GM13977 (cell line): ENCODE measurements at regions not wholly inside any gene's neighbourhood (a gene's known extent, or its start where the extent isn't known, plus 50 kb on each side); places are given as distances from the start of the nearest gene placed in this dataset.

Source experiments
- DNase-seq: peaks from one replicate; pipeline ENCODE4 v3.0.0; 2012; ENCODE audit warnings: low spot score
- in situ Hi-C: fragments of 300-500 bp; cut with MboI; formaldehyde crosslinking; loops from one replicate; pipeline ENCODE4 v1.12.0; 2022; ENCODE audit warnings: low sequenced_read_pairs, low pct_unique_long_range_greater_than_20kb, mixed read lengths, inconsistent platforms; ENCODE audit not compliant: unreplicated experiment
- TF ChIP-seq, protein P1 (sequence below): IDR thresholded peaks from 2 replicates; pipeline ENCODE4 v1.5.1; 2012; ENCODE audit warnings: mild to moderate bottlenecking, control low read depth; ENCODE audit not compliant: insufficient read depth; ENCODE audit errors: extremely low read depth, missing control alignments

DNA sequence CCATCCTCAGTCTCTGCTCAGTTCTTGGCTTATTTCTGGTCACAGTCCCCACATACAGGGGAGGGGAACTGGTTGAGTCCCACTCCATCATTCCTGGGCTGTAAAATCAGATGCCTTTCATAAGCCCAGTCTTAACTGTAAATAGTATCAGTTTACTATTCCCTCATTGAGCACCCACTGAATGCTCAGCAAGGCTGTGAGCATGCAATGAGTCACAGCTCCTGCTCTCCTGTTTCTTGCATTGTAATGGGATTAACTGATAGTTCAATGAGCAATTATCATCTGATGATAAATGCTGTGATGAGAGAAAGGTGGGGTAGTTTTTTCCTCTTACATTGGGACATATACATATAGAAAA lies 113.6 kb upstream of the TPM1 start:
- in situ Hi-C loops: no loop called here
- TF ChIP-seq, protein P1, sequence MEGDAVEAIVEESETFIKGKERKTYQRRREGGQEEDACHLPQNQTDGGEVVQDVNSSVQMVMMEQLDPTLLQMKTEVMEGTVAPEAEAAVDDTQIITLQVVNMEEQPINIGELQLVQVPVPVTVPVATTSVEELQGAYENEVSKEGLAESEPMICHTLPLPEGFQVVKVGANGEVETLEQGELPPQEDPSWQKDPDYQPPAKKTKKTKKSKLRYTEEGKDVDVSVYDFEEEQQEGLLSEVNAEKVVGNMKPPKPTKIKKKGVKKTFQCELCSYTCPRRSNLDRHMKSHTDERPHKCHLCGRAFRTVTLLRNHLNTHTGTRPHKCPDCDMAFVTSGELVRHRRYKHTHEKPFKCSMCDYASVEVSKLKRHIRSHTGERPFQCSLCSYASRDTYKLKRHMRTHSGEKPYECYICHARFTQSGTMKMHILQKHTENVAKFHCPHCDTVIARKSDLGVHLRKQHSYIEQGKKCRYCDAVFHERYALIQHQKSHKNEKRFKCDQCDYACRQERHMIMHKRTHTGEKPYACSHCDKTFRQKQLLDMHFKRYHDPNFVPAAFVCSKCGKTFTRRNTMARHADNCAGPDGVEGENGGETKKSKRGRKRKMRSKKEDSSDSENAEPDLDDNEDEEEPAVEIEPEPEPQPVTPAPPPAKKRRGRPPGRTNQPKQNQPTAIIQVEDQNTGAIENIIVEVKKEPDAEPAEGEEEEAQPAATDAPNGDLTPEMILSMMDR: no peak
- no peak for DNase-seq

DNA sequence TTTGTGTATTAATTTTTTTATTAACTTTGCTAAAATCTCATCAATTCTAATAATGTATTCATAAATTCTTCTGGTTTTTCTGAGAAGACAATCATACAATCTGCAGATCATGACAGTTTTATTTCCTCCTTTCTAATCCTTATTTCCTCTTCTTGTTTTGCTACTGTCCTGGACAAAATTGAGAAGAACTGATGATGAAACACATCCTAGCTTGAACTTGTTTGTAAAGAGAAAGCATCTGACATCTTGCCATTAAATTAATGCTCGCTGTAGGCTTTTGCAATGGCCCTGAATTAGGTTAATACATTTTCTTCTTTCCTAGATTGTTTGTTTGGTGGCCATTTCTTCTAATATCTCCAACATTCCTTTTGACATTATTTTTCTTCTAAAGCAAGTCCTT lies 110.9 kb upstream of the TPM1 start:
- DNase-seq: no peak
- in situ Hi-C loops: no loop called here
- TF ChIP-seq, protein P1: no peak

DNA sequence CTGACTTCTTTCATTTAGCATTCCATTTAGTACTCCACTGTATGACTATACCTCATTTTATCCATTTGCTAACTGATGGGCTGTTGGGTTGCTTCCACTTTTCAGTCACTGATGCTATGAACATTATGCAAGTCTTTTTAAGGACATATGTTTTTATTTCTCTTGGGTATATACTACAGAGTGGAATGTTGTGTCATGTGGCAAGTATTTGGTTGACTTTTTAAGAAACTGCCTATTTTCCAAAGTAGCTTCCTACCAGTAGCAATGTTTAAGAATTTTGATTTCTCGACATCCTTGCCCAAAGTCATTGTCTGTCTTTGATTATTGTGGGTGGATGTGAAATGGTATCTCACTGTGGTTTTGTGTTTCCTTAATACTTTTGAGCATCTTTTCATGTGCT lies 110.1 kb upstream of the TPM1 start:
- in situ Hi-C loops: no loop called here
- no peak for DNase-seq
- TF ChIP-seq, protein P1: no peak

DNA sequence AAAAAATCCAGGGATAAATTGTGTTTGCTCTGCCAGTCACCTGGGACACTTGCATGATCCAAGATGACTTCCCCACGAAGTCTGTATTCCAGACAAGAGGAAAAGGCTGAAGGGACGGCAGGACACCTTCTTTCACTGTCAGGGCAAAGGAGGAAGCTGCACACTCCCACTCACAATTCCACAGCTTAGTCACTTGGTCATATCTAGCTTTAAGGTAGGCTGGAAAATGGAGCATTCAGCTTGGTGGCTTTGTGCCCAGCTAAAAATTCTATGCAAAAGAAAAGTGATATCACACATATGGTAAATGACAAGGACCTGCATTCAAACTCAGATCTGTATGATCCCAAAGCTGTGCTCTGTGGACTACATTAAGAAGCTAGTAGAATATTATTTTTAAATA lies 109.2 kb upstream of the TPM1 start:
- TF ChIP-seq, protein P1: no peak

DNA sequence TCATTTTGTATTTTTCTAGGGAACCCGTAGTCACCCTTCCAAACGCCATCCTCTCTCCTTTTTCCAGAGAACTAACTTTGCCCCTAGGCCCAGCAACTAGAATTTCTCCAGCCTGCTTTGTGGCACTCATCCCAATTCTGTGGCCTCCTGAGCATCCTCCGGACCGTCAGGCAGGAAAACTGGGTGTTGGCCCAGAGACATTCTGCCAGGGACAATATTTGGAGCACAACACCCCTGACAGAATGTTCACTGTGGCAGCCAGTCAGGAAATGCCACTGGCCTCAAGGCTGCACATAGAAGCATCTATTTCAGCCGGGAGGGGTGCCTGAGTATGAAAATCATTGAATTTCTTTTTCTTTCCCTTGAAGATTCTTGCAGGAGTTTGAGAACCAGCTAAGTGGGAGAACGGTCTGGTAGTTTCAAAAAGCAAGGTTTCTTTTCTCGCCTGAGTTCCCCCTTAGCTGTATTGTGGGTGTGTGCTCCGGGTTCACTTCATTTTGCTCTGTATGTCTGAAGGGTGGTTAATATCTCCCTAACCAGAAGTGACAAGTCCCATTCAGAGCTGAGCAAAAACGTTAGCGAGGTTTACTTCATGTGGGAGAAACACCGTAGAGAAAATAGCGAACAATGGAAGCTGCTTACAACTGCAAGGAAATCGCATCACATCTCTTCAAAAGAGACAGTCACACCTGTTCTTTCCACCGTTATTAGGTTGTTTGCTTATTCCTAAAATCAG lies 108.1 kb upstream of the TPM1 start:
- in situ Hi-C loops: no loop called here
- DNase-seq: no peak
- TF ChIP-seq, protein P1: no peak

More for the DNA sequence above, 109.2 kb upstream of the TPM1 start:
- no peak for DNase-seq
- in situ Hi-C loops: no loop called here

DNA sequence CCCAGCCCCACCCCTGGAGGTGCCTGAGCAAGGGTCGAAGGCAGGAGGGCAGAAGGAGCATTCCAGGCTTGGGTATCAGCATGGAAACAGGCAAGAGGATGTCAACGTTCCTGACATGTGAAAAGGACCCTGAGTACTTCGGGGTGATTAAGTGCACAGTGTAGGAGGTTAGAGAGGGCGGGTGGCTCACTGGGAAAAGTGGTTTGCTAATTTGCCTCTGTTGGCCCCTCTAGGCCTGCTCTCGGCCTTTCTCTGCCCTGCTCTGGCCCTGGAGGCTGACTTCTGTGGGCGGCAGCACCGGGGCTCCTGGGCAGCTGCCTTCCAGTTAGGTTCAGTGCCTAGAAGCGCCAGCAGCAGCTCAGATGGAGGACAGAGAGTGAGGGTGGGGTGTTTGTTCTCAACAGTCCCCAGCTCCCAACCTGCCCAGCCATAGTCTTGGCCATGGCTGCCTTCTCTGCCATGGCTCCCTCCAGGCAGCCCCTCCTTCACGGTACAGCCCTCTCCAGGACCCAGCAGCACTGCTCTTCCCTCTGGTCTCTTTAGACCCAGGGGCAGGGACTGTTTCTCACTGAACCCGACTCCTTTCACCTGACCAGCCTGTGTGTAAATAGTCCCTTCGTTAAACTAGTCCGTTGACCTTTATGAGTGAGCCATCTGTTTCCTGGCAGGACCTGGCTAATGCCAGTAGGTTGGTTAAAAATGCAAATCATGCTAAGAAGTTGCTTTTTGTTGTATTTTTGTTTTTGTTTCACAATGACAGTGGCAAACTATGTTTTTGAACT lies 107.1 kb upstream of the TPM1 start:
- in situ Hi-C loops: no loop called here
- no peak for DNase-seq
- TF ChIP-seq, protein P1: no peak
